Mucosa of rectum (tissue), 2 donors: ENCODE measurements at regions not wholly inside any gene's neighbourhood (a gene's known extent, or its start where the extent isn't known, plus 50 kb on each side); places are given as distances from the start of the nearest gene placed in this dataset.

ENCODE experiments used
- H3K27ac ChIP-seq, 2 donors: one replicate each; pipeline ENCODE4 v1.7.0; 2013; ENCODE audit warnings: inconsistent platforms in 2 of 2, low read depth in 2 of 2, low read length in 2 of 2
- H3K27me3 ChIP-seq, 2 donors: one replicate each; pipeline ENCODE4 v1.7.0; 2013; ENCODE audit warnings: low read length in 2 of 2; ENCODE audit not compliant: control insufficient read depth in 2 of 2, insufficient read depth in 2 of 2
- H3K36me3 ChIP-seq, 2 donors: one replicate each; pipeline ENCODE4 v1.7.0; 2013; ENCODE audit warnings: low read length in 2 of 2; ENCODE audit not compliant: control insufficient read depth in 2 of 2, insufficient read depth in 2 of 2
- H3K4me1 ChIP-seq, 2 donors: one replicate each; pipeline ENCODE4 v1.7.0; 2013; ENCODE audit warnings: low read length in 2 of 2, mild to moderate bottlenecking in 1 of 2; ENCODE audit not compliant: control insufficient read depth in 2 of 2, insufficient read depth in 2 of 2
- H3K4me3 ChIP-seq, 2 donors: one replicate each; pipeline ENCODE4 v1.7.0; 2013; ENCODE audit warnings: low read length in 2 of 2
- H3K9ac ChIP-seq, 2 donors: one replicate each; pipeline ENCODE4 v1.7.0; 2013; ENCODE audit warnings: low read length in 2 of 2, low read depth in 1 of 2, mild to moderate bottlenecking in 1 of 2
- H3K9me3 ChIP-seq, 2 donors: one replicate each; pipeline ENCODE4 v1.7.0; 2013; ENCODE audit warnings: low read length in 2 of 2; ENCODE audit not compliant: control insufficient read depth in 2 of 2
- donor health status: healthy.
- donor health status: Normal muscosa, but diverticular disease.

GRCh38 chr7:12893292-12893691 lies 205.9 kb downstream of the ARL4A start:
- no peaks in the 10 kb centered on the region for H3K36me3 ChIP-seq
- H3K4me3 ChIP-seq: no peak overlapping the region
- H3K9ac ChIP-seq: no peak overlapping the region
- no peaks in the 10 kb centered on the region for H3K27me3 ChIP-seq
- H3K27ac ChIP-seq: no peak overlapping the region
- H3K4me1 ChIP-seq: no peaks in the 10 kb centered on the region
- no peaks in the 10 kb centered on the region for H3K9me3 ChIP-seq

- H3K9me3 ChIP-seq: no peaks in the 10 kb centered on the region
- H3K36me3 ChIP-seq: no peaks in the 10 kb centered on the region
- H3K4me1 ChIP-seq: no peaks in the 10 kb centered on the region
- no peak overlapping the region for H3K27ac ChIP-seq
- no peak overlapping the region for H3K4me3 ChIP-seq
- no peaks in the 10 kb centered on the region for H3K27me3 ChIP-seq
- no peak overlapping the region for H3K9ac ChIP-seq
Observed at GRCh38 chr7:12895296-12895695, 207.9 kb downstream of the ARL4A start.

GRCh38 chr7:12896316-12896715 lies 208.9 kb downstream of the ARL4A start:
- no peak overlapping the region for H3K4me3 ChIP-seq
- no peaks in the 10 kb centered on the region for H3K4me1 ChIP-seq
- H3K9ac ChIP-seq: no peak overlapping the region
- no peak overlapping the region for H3K27ac ChIP-seq
- H3K9me3 ChIP-seq: no peaks in the 10 kb centered on the region
- H3K27me3 ChIP-seq: no peaks in the 10 kb centered on the region
- no peaks in the 10 kb centered on the region for H3K36me3 ChIP-seq

DNA sequence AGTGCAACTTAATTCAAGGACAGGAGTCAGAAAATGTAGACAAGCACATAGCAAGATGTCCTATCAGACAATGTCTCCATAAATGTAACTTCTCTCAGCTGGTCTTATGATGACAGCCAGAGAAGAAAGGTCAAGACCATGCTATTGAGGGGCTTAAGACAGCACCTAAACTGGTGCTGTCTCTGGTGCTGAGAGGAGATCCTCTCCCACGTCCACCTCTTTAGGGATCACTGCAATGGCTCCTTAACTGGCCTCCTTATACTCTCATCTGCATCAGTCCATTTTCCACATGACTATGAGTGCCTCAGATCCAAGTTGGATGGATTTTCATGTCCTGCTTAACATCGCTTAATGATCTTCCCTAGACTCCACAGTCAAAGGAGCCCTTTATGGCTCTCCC lies 210.6 kb downstream of the ARL4A start:
- H3K36me3 ChIP-seq: no peaks in the 10 kb centered on the region
- H3K27me3 ChIP-seq: no peaks in the 10 kb centered on the region
- H3K9me3 ChIP-seq: no peaks in the 10 kb centered on the region
- H3K9ac ChIP-seq: no peak overlapping the region
- H3K4me1 ChIP-seq: no peaks in the 10 kb centered on the region
- no peak overlapping the region for H3K4me3 ChIP-seq
- H3K27ac ChIP-seq: no peak overlapping the region

DNA sequence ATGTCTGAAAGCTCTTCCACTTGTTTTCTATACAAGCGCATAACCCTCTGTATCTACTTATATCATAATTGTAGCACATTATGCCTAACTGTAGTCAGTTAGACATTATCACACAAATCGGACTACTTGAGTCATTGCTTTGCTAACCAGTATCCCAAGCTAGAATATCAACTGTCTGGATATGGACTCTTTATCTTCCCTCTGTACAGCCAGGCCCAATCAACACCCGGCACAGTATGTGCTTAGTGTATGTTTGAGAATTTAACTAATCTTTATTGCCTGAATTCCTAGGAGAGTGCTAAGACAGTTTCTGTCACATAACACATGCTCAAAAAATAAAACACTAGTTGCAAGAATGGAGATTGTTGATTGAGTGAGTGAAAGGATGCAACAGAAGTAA lies 211.2 kb downstream of the ARL4A start:
- no peaks in the 10 kb centered on the region for H3K27me3 ChIP-seq

DNA sequence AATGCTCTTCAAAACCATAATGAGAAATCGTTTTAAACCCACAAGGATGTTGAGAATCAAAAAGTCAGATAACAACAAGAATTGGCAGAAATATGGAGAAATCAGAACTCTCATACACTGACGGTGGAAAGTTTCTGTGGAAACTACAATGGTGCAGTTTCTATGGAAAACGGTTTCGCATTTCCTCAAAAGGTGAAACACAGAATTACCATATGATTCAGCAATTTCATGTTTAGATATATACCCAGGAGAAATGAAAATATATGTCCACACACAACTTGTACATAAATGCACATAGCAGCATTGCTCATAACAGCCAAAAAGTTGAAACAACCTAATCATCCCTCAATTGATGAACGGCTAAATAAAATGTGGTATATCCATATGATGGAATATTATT lies 218.2 kb downstream of the ARL4A start:
- Histone ChIP-seq H3K9ac (no peak overlapping the region), H3K27ac (no peak overlapping the region), H3K4me1 (no peaks in the 10 kb centered on the region), H3K9me3 (no peaks in the 10 kb centered on the region), H3K4me3 (no peak overlapping the region), H3K36me3 (no peaks in the 10 kb centered on the region), H3K27me3 (no peaks in the 10 kb centered on the region)

More for the DNA sequence above, 211.2 kb downstream of the ARL4A start:
- Histone ChIP-seq H3K9me3 (no peaks in the 10 kb centered on the region), H3K4me3 (no peak overlapping the region), H3K36me3 (no peaks in the 10 kb centered on the region), H3K27ac (no peak overlapping the region), H3K4me1 (no peaks in the 10 kb centered on the region), H3K9ac (no peak overlapping the region)

DNA sequence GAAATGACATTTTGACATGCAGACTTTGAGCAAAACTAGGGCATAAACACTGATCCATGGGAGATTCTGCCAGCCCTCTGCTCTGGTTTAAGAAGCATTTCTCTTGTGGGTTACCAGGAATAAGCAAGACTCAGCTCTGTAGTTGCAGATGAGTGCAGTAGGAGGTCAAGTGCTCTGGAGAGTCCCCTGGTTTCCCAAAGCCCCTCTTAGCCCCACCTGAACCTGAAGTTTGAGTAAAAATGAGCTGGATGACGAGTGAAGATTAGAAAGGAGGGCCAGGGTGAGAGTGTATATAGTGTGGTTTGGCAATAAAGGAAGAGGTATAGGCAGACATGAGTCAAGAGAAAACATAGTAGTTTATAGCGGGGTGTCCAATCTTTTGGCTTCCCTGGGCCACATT lies 220.3 kb downstream of the ARL4A start:
- no peaks in the 10 kb centered on the region for H3K4me1 ChIP-seq
- no peaks in the 10 kb centered on the region for H3K36me3 ChIP-seq
- no peaks in the 10 kb centered on the region for H3K9me3 ChIP-seq
- no peak overlapping the region for H3K4me3 ChIP-seq
- H3K27me3 ChIP-seq: no peaks in the 10 kb centered on the region
- no peak overlapping the region for H3K27ac ChIP-seq
- no peak overlapping the region for H3K9ac ChIP-seq

- Histone ChIP-seq H3K4me1 (no peaks in the 10 kb centered on the region), H3K27ac (no peak overlapping the region), H3K36me3 (no peaks in the 10 kb centered on the region), H3K9ac (no peak overlapping the region), H3K27me3 (no peaks in the 10 kb centered on the region), H3K9me3 (no peaks in the 10 kb centered on the region), H3K4me3 (no peak overlapping the region)
Observed at GRCh38 chr7:12909483-12909882, 222.1 kb downstream of the ARL4A start.

DNA sequence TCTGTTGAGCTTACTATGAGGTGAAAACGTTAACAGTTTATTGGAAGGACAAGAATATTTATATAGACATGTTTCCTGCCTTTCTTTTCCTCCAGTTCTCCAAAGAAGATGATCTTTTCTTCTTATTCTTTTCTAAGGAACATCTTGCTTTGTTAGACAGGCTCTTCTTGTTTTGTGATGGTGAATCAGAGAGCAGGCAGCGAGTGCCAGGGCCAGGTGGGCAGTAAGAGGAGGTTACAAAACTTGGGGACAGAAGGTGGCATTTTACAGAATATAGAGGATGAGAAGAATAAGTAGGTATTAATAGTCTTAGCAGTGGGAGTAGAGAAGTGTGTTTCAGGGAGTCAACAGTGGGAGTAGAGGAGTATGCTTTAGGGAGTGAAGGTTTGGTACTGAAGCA lies 223.6 kb downstream of the ARL4A start:
- no peaks in the 10 kb centered on the region for H3K4me1 ChIP-seq
- no peaks in the 10 kb centered on the region for H3K9me3 ChIP-seq
- no peak overlapping the region for H3K9ac ChIP-seq
- H3K4me3 ChIP-seq: no peak overlapping the region
- no peaks in the 10 kb centered on the region for H3K36me3 ChIP-seq
- H3K27me3 ChIP-seq: no peaks in the 10 kb centered on the region
- H3K27ac ChIP-seq: no peak overlapping the region

DNA sequence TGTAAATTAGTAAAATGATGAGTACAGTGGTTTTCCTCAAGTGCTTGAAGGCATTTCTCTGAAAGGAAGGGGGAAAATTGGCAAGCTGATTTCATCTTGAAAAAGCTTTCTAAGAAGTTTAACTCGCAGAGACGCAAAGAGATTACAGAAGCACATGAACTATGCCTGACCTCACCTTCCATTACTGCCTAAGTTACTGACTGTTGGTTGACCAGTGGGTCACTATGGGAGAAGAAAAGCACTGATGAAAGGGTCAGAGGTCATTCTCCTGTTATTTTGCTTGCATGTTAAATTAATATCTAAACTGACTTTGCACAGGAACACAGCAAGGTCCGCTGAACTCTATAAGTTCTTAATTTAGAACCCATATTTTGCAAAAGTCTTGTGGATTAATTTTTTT lies 225.6 kb downstream of the ARL4A start:
- H3K36me3 ChIP-seq: no peaks in the 10 kb centered on the region
- no peak overlapping the region for H3K4me3 ChIP-seq
- no peaks in the 10 kb centered on the region for H3K9me3 ChIP-seq
- H3K27me3 ChIP-seq: no peaks in the 10 kb centered on the region
- no peak overlapping the region for H3K27ac ChIP-seq
- no peaks in the 10 kb centered on the region for H3K4me1 ChIP-seq
- H3K9ac ChIP-seq: no peak overlapping the region

GRCh38 chr7:12917801-12918200 lies 230.4 kb downstream of the ARL4A start:
- Histone ChIP-seq H3K27ac (no peak overlapping the region), H3K27me3 (no peaks in the 10 kb centered on the region), H3K9me3 (no peaks in the 10 kb centered on the region), H3K4me1 (peaks cover 0 to 4% of the 10 kb centered on the region in 2 donors), H3K36me3 (no peaks in the 10 kb centered on the region), H3K4me3 (no peak overlapping the region), H3K9ac (no peak overlapping the region)
